ENCODE measurements at regions not wholly inside any gene's neighbourhood (a gene's known extent, or its start where the extent isn't known, plus 50 kb on each side); places are given as distances from the start of the nearest gene placed in this dataset.
"Not testable (repeated sequence)": the region's sequence is repeated elsewhere in the genome, so short reads cannot be mapped to it uniquely, and the experiment has no call there.

DNA sequence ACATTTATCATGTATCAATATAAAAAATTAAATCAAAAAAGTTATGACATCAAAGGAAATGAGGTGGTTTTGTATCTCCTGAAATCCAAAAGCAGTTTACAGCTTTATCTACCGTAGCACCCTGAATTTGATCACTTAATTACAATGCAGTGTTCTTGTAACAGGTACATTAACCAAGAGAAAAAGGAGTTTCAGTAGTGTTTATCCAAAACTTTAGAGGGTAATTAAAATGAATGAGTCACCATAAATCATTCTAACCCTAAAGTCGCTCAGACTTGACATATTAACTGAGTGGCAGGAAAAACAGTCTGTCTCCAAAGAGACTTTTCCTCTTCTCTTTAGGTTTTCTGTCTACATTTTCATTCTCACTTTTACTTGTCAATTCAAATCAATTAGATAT lies 907.6 kb upstream of the EPHA5 start:
- no peak for DNase-seq

DNA sequence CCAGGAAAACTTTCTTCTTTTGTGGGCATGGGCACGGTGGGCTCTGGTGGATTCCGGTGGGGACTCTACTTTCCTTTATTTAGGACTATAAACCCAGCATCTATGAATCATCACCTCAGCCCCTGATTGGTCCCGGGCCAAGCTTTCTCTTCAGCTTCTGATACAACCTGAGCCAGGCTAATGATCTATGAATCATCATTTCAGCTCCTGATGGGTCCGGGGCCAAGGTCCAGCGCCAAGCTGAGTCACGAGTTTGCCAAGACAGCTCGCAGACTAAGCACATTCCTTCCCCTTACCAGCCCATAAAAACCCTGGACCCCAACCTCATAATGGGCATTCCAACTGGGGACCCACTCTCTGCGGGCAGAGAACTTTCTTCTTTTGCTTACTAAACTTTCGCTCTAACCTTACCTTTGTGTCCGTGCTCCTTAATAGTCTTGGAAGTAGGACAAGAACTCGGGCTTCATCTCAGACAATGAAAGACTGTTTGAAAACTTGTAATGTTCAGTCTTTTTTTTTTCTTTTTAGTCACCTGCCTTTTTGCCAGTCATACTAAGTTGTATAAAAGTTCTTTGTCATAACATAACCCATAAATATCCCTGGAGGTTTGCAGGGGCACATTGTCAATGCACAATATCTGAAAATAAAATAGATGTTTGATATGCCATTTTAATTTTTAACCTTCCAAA lies 904.9 kb upstream of the EPHA5 start:
- DNase-seq: no peak

DNA sequence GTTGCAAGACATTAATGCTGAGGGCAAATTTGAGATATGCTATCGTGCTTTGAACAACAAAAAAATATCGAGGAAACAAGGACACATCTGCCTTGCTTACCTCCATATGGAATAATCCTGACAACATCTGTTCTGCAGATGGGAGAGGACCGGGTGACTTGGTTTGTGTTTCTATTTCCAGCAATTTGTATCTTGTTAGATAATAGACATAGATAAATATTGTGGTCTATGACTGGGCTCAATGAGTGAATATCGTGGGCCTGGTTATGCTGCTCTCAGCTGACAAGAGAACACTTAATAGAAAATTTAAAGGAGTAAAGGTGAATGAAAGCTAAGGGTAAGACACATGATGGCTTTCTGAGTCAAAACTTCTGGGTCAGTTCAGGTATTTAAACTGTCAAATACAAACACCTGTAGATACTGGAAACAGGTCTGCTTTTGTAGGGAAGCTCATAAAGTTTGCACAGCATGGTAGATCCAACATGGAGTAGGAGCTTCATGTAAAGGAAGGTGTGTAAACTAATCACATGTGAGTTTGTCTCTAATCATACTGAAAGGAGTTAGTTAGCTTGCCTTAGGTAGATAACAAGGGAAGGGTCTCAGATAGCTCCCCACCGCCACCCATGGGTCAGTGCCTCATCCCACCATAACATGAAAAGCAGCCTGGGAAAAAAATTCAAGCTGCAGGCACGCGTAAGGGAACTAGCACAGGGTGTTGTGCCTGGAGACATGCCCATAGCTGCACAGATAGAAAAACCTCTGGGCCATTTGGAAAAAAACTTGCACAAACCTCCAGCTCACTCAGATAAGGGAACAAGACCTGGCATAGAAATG lies 904.1 kb upstream of the EPHA5 start:
- no peak for DNase-seq

DNA sequence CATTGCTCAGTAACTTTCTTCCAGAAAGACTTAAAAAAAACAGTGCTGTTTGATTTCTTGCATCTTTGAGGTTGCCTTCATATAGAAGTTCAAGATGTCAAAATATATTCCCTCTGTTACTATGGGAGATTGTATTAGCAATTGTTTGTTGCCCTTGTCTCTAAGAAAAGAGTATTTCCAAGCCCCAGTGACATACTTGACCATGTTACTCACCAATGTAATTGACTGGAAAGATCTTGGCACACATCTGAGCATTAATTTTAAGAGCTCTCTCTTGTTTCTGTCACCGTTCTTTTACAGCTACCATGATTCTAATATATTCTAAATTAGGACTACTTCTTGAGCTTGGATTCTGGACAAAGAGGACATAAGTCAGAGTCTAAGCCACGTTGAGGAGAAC lies 902.7 kb upstream of the EPHA5 start:
- no peak for DNase-seq

DNA sequence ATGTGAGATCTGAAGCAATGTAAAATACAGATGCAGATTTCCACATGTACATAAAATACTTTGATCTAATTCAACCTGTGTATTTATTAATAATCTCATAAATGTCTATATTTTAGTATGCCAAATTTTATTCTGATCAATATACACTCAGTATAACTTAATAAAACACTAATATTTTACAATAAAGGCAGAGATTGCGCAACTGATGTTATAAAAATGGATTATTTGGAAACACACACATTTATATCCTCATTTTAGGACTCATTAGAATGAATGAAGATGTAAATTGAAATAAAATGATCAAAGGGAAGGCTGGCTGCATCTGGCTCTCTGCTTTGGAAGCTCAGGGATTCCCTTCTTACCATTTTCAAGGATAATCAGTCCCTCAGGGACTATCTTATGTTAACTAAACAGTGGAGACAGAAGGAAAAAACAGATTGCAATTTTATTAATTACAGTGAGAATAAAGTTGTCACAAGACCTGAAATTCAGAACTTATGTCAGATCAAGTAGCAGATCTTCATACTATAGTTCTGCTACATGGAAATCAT lies 900.9 kb upstream of the EPHA5 start:
- no peak for DNase-seq

DNA sequence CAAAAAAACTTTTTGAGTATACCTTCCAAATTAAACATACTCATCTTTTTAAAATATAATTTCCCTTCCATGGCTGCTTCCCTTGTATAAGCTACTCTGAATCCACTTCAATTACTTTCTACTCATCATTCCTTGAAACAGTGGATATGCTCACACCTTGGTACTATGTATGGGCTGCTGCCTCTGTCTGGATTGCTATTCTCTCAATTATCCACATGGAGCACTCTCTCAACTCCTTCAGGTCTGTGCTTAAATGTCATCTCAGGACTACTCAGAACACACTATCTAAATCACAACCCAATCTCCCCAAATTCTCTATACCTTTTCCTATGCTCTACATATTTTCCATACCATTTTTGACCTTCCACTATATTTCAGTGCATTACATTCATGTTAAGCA lies 898.9 kb upstream of the EPHA5 start:
- no peak for DNase-seq

DNA sequence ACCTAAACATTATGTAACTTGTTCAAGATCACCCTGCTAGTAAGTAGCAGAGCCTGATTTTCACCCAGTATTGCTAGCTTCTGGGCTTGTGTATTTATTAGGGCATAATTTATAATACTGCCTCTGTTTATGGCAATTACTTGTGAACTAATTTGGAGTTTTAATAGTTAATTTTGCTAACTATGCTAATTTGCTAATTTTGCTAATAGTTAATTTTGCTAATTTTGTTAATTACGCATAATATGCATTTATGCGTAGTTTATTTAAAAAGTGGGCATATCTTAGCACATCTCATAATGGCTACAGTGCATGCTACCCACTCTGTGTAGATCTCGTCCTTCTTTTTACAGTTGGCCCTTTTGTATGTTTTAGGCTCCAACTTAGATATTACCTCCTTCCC lies 898.1 kb upstream of the EPHA5 start:
- DNase-seq: no peak

DNA sequence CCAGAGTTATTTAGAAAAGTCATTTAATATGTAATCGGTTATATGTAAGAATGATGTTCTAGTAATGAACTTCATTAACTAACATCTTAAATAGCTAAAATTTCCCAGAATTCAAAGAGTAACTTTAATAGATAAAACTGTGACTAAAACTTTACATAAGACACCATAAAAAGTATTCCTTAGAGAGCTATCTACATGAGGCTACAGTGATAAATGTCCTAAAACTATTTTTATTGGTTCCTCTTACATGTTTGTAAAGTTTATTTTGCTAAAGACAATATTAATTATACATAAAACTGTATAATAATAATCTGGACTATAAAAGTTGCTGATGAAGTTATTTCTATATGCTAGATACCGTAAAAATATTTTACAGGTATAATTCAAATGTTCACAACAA lies 897.7 kb upstream of the EPHA5 start:
- no peak for DNase-seq

DNA sequence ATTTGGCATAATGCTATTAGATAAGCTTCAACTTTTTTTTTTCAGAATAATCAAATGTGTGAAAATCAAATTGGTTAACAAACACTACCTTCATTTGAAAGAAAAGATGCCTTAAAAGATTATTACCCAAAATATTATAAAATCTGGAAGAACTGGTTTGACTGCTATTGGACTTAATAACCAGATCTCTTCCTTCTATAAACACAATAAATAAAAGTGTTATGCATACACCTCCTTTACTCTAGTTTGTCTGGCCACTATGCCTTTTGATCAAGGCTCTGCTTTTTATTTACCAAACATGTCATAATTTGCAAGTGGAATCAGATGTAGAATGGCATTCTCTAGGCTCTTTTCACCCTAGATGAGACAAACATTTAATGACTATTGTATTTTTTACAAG lies 897.3 kb upstream of the EPHA5 start:
- DNase-seq: no peak

DNA sequence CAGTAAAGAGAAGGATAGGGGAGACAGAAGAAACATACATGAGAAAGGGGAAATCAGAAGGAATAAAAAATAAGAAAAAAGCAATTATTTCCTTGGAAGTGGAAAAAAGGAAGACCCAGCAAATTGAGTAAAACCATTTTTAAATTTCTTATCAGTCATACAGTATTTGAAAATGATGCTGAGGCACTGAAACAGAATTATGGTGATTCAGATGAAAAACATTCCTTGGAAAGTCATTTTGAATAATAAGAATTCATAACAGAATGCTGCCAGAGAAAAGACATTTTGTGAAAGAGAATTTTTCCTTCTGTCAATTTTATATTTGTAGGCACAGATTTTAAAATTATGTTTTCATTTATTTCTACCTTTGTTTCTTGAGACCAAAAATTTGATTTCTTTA lies 895.5 kb upstream of the EPHA5 start:
- no peak for DNase-seq

DNA sequence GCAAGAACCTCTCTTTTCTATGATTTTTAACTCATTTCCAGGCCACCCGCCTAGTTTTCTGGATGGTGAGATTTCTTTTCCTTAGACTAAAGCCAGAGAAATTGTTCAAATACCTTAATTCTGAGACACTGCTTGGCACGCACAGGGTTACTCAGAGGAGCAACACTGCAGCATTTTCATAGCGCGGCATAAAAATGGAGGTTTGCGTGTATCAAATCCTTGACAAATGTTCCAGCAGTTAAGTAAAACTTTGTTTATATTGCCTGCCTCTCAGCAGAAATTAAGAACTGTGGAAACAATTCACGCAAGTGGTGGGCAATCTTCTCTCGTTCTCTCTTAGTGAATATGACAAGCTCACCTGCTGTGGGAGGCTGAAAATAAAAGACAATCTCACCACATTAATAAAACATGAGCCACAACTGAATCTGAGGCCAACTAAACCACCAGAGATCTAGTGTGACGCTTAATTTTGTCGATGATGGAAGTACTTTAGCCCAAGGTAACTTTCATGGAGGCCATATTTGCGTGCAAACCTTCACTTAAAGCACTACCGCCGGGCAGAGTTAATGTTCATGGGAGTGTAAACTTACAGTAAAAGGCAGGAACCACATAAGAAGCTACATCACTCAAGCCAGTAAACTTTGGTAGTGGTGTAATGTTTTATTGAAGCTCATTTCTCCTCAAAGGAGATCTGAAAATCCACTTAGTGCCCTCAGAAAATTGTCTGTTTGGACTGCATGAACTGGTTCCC lies 894.8 kb upstream of the EPHA5 start:
- no peak for DNase-seq

DNA sequence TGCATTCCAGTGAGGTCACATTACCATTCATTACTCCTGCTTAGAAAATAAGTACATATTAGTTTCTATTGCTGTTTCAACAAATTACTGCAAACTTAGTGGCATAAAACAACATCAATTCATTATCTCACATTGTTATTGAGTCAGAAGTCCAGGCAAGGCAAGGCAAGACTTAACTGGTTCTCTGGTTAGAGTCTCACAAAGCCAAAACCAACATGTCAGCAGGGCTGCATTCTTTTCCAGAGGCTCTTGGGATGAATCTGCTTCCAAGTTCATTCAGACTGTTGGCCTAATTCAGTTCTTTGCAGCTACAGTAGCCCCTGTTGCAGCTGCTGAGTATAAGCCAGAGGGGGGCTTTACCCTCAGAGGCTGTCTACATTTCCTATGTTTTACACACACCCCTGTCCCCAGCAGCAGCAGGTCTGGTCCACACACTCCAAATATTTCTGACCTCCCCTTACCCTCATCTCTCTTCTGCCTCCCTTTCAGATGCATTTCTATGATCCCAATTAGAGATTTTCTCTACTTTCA lies 892.1 kb upstream of the EPHA5 start:
- no peak for DNase-seq

DNA sequence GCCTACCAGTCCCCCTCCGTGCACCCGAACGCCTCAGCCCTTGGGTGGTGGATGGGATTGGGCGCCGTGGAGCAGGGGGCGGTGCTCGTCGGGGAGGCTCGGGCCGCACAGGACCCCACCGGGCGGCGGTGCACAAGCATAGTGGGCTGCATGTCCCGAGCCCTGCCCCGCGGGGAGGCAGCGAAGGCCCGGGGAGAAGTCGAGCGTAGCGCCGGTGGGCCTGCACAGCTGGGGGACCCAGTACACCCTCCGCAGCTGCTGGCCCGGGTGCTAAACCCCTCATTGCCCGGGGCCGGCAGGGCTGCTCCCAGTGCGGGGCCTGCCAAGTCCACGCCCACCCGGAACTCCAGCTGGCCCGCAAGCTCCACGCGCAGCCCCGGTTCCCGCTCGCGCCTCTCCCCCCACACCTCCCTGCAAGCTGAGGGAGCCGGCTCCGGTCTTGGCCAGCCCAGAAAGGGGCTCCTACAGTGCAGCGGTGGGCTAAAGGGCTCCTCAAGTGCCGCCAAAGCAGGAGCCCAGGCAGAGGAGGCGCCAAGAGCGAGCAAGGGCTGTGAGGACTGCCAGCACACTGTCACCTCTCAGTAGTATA lies 891.3 kb upstream of the EPHA5 start:
- DNase-seq: not testable (repeated sequence)

DNA sequence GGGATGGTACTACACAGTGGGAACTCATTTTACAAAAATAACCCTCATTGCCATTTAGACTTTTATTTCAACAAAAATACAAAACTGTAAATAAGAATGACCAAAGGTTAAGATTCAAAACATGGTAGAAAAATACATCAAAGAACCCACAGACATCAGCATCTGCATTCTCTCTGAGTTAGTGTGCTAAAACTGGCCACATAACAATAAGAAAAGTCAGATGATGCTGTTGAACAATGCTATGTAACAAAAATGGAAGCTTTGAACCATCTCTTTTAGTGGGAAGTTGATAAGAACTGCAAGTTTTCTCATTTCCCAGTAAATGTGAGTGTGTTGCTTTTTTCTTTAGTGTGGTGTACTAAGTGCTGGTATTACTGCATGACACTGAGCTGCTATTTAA lies 888.4 kb upstream of the EPHA5 start:
- no peak for DNase-seq

DNA sequence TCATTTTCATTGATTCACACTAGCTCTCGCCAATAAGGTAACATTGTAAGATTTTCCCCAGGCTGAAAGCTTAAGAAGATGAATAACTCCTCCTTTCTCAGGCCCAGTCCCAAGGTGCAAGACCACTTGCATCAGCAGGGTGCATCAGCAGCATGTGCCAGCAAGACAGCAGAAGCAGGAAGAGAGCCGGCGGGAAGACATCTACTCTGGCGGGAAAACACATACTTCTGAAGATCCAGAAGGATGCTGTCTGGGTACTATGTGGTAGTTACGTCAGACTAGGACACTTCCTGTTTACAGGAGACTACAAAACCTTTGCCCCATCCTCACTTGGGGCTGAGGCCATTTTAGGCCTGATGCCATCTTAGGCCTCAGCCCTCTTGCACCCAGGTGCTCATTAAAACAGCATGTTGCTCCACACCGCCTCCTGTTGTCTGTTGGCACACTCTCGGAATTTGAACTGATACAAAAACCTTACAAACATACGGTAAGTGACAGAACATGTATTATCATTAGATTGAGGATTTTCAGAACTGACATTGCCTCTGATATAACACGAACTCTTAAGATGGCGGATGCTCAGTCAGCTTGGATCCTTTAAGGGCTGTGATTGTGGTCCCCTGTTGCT lies 886.5 kb upstream of the EPHA5 start:
- DNase-seq: no peak

DNA sequence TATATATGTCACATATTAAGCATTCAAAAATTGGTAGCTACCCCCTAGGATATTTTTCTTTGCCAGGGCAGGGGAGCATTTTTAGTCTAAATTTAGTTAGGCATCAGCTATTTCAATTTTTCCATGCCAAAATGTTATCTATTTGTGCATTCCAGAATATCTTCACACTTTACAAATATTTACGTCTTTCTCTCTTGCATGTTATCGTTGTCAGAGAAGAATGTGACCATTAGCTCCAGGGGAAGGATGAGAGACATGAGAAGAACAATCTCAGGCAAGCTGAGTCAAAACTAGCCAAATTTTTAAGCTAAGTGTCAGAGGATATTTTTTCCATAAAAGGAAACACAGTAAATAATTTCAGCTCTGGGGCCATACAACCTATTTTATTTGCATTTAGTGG lies 885.0 kb upstream of the EPHA5 start:
- DNase-seq: no peak

DNA sequence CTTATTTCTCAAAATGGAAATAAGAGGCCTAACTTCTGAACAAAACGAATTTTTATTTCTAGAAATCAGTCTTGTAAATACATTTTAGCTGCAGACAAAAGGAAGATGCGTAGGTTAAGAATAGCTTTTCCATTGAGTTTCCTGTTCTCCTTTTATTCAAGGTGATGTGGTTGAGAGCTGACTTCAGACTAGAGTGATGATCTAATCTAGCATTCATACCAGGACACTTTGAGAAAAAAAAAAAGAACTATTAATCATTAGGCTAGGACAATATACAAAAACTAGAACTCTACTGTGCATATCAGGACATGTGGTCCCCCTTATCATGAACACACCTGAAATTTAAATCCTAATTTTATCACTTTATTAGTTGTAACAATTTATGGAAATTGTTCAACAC lies 884.5 kb upstream of the EPHA5 start:
- no peak for DNase-seq

DNA sequence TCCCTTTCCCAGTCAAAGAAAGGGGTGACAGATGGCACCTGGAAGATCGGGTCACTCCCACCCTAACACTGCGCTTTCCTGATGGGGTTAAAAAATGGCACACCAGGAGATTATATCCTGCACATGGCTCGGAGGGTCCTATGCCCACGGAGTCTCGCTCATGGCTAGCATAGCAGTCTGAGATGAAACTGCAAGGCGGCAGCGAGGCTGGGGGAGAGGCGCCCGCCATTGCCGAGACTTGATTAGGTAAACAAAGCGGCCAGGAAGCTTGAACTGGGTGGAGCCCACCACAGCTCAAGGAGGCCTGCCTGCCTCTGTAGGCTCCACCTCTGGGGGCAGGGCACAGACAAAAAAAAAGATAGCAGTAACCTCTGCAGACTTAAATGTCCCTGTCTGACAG lies 875.0 kb upstream of the EPHA5 start:
- DNase-seq: not testable (repeated sequence)

DNA sequence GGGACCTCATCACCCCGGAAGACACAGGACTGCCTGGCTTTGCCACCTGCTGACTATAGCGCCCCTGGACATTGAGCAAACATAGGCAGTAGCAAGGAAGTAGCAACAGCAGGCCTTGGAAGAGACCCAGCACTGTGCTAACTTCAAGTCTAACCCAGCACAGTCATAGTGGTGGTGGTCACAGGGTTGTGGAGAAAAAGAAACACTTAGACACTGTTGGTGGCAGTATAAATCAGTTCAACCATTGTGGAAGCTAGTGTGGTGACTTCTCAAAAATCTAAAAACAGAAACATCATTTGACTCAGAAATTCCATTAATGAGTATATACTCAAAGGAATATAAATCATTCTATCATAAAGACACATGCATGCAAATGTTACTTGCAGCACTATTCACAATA lies 874.0 kb upstream of the EPHA5 start:
- DNase-seq: no peak

DNA sequence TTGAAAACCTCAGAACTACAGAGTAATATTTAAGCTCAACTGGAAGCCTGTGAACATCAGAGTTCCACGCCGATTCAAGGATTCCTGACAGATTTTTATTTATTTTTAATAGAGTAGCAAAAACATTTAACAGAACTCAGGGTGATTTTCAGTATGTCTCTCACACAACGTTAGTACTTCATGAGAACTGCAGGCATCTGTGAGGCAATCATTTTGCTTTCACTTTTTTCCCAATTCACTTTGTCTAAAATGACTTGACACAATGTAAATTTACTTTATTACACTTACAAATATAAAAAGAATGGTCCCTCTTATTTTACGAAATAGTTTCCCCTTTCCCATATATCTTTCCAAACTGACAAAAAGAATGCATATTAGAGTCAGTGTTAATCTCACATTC lies 869.5 kb upstream of the EPHA5 start:
- DNase-seq: no peak

DNA sequence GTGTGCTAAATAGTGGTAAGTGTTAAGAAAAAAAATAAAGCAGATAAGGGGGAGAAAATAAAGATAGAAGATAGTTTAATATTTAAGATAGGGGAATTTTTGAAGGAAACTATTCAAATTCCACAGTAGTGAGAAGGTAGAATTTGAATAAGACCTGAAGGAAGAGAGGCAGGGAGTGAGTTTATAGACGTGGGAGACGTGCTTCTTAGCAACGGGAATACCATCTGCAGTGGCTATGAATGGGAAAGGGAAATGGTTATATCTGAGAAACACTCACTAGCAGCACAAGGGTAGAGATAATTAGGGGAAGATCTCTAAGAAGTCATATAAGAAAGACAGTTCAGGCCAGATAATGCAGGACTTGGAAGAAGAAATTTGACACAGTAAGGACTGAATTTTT lies 854.5 kb upstream of the EPHA5 start:
- no peak for DNase-seq

DNA sequence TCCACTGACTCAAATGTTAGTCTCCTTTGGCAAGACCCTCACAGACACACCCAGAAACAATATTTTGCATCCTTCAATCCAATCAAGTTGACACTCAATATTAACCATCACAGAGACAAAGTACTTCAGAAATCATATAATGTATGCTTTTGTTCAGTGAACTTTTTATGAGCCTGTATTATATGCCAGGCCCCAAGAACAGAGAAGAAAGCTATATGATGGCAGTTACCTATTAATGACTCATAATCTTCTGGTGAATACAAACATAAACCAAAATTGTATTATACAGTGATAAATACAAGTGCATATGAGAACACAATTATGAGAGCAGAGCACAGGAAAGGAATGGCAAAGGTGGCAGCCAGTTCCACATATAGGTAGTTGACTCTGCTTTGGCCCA lies 852.0 kb upstream of the EPHA5 start:
- DNase-seq: no peak

DNA sequence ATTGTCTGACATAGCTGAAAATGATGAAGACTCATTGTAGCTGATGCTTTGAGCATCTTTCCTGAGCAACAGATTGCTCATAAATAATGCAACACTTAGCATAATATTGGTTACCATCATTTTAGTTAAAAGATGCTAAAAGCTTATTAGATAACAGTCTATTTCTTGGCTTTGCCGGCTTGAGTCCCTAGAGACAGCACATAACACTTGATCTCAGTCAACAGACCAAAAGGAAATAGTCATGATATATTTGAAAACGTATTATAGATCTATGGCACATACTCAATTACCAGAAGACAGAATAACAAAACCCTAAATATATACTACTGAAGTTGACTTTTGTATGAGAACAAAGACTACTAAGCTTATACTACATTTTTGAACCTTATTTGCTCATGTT lies 846.7 kb upstream of the EPHA5 start:
- no peak for DNase-seq
